Uterus (tissue), 2 donors: ENCODE measurements at regions not wholly inside any gene's neighbourhood (a gene's known extent, or its start where the extent isn't known, plus 50 kb on each side); places are given as distances from the start of the nearest gene placed in this dataset.

Source experiments
- POLR2A ChIP-seq, 2 donors: fragments of 450-650 bp; IDR thresholded peaks; one replicate each; pipeline ENCODE4 v1.6.1; 2016; ENCODE audit warnings: antibody characterized with exemption in 2 of 2, mild to moderate bottlenecking in 1 of 2, moderate library complexity in 1 of 2
- TF ChIP-seq, protein P1 (sequence below), 4 experiments: fragments of 200-600 bp in 2 of 4; fragments of 450-650 bp in 2 of 4; sonication (generic) in 2 of 4; IDR thresholded peaks; one replicate each; pipeline ENCODE4 v1.5.1; 2016 to 2019; ENCODE audit warnings: antibody characterized with exemption in 4 of 4, mild to moderate bottlenecking in 2 of 4, moderate library complexity in 1 of 4

DNA sequence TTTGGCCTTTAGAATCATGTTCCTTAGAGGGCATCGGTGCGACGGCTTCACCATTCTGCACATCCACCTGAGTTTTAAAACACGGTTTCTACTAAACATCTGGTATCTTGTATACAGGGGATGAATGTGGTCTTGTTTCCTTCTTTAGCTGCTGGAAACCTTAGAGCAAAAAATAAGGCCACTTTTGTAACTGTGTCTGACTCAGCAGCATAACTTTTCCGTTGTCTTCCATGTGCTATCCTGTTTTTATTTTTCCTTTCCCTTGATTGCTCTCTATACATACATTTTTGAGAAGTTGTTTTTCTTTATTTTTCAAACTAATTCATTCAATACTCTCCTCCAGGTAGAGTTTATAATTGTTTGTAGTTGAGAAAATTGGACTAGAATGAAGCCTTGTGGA is 108.8 kb upstream of the PCED1B start:
- TF ChIP-seq, protein P1, sequence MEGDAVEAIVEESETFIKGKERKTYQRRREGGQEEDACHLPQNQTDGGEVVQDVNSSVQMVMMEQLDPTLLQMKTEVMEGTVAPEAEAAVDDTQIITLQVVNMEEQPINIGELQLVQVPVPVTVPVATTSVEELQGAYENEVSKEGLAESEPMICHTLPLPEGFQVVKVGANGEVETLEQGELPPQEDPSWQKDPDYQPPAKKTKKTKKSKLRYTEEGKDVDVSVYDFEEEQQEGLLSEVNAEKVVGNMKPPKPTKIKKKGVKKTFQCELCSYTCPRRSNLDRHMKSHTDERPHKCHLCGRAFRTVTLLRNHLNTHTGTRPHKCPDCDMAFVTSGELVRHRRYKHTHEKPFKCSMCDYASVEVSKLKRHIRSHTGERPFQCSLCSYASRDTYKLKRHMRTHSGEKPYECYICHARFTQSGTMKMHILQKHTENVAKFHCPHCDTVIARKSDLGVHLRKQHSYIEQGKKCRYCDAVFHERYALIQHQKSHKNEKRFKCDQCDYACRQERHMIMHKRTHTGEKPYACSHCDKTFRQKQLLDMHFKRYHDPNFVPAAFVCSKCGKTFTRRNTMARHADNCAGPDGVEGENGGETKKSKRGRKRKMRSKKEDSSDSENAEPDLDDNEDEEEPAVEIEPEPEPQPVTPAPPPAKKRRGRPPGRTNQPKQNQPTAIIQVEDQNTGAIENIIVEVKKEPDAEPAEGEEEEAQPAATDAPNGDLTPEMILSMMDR (IDR thresholded peaks at IDR 0.05), result no peak
- no peak for TF ChIP-seq POLR2A (IDR thresholded peaks at IDR 0.05)
